IPS DF 4.7 (cell line): ENCODE measurements at regions not wholly inside any gene's neighbourhood (a gene's known extent, or its start where the extent isn't known, plus 50 kb on each side); places are given as distances from the start of the nearest gene placed in this dataset.

Experiments used
- DNase-seq: peaks from one replicate; pipeline ENCODE4 v3.0.0-alpha.2; 2013; ENCODE audit warnings: low spot score; ENCODE audit errors: extremely low read depth

DNA sequence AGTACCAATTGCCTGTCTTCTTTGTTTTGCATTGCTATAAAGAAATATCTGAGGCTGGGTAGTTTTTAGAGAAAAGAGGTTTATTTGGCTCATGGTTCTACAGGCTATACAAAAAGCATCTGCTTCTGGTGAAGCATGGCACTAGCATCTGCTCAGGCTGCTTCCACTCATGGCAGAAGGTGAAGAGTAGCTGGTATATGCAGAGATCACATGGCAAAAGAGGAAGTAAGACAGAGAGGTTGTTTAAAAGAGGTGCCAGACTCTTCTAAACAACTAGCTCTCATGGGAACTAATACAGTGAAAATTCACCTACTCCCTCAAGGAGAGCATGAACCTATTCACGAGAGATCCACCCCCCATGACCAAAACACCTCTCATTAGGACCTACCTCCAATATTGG, 56.7 kb upstream of the GUCA2B start:
- no peak for DNase-seq

DNA sequence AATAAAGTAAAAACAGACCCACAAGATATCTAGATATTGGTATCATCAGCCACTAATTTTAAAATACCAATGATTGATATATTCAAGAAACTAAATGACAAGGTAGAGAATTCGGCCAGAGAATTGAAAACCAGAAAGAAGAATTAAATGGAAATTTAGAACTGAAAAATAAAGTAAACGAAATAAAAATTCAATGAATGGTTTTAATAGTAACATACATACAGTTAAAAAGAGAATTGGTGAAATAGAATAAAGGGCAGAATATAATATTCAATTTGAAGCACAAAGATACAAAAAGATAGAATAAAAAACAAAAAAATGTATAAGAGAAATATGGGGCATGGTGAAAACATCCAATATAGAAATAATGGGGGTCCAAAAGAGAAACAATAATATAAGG, 64.0 kb upstream of the GUCA2B start:
- DNase-seq: no peak

DNA sequence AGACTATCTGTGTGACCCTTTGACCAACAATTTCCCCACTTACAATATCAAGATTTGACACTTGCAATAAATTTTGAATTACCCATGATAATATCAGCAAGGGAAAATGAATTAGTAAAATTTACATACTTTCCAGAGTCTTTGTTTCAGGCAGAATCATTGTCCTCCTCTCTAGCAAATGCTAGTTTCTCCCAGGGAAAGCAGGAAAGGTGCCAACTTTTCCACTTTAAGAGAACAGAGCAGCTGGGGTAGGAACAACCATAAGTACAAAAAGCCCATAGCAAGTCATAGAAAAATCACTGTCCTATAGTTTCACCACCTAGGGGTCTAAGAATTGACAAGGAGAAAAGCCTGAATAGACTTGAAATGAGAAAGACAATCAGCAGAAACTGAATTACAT, 67.1 kb upstream of the GUCA2B start:
- DNase-seq: no peak

DNA sequence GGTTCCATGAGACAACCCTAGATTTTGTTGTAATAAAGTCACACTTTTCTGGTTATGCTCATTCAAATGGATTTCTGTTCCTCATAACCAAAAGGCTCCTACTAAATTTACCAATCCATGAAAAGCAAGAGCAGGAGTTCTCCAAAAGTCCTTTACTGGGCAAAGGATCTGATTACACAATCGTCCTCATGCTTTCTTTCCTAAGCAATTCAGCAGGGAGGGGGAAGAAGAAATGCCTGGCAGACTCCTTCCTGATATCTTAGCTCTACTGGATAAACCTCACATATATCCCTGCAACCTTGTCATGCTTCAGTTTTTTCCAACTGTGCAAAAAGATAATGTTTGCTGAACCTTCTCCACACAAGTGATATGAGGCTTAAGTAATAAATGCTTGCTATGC, 67.6 kb upstream of the GUCA2B start:
- DNase-seq: no peak

DNA sequence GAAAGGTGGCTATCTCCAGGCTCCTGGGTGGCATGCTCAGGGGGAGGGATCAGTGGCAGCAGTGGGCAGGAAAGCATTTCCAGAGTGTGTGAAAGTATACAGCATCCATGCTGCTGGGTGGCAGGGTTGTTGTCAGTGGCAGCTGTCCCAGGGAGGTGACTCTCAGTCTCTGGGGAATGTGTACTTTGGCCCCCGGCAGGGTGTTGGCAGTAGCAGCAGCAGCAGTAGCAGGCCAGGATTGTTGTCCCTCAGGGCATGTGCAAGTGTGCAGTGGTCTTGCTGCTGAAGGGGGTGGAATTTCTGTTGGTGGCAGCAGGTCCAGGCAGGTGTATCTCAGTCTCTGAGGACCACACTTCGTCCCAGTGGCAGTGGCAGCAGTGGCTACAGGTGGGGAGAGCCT, 71.7 kb upstream of the GUCA2B start:
- no peak for DNase-seq

DNA sequence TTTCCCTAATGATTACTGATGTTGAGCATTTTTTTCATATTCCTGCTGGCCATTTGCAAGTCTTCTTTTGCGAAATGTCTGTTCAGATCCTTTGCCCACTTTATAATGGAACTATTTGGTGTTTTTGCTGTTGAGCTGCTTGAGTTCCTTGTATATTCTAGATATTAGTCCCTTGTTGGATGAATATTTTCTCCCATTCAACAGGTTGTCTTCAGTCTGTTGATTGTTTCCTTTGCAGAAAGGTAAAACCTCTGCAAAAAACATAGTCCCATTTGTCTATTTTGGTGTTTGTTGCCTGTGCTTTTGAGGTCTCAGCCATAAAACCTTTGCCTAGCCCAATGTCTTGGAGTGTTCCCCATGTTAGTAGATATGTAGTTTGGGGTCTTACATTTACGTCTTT, 78.0 kb upstream of the GUCA2B start:
- DNase-seq: no peak

DNA sequence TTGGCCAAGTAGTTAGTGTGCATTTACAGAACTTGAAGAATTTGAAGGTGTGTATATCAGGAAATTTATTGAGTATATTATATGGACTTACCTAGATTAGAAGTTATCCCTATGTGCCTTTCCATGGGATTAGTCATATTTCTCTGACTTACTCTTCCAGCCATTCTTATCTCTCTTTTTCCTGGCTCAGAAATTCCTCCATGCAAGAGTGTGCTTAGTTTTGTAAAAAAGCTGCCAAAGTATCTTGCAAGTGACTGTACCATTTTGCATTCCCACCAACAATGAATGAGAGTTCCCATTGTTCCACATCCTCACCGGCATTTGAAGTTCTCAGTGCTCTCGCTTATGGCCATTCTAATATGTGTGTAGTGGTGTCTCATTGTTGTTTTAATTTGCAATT, 82.2 kb upstream of the GUCA2B start:
- no peak for DNase-seq

DNA sequence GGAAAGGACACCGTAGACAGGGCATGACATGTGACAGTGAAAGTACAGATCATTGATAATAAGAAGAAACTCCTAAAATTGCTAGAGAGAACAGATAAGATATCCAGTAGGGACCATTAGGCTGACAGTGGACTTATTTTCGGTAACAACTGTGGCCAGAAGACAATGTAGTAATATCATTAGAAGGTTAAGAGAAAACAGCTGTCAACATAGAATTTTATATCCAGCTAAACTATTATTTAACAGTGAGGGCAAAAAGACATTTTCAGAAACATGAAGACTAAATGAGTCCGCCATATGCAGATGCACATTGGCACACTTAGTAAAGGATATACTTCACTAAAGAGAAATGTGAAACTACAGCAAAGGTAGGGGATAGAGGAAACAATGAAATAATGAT, 95.4 kb upstream of the GUCA2B start:
- DNase-seq: no peak

DNA sequence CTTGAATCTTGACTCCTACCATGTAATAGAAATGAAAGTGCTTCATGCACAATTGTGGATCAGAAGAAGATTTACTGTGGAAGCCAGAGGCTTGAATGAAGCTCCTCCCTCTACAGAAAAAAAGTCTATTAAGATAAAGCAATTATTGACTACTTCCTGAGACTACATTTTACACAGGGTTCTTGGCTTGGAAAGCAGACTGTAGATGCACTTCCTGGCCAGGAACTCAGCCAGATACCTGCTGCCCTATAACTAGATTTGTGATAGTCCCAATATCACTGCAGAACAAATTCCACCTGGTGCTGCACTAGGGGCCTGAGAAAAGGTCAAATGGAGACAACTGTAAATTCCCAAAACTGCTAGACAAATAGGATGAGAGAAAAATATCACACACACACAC, 96.8 kb upstream of the GUCA2B start:
- DNase-seq: no peak

DNA sequence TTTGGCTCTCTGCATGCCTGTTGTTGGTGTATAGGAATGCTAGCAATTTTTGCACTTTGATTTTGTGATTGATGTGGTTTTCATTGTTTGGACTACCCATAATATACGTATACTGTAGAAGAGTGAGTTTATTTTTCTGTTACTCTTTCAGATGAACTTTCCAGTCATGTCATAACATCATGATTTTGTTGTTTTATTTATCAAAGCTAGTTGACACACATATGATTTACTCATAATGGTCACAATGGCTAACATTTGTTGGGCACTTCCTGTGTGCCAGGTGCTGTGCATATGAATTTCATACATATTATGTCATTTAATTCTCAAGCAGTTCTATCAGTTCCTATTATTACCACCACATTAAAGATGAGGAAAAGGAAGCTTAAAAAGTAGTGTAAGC, 98.1 kb upstream of the GUCA2B start:
- DNase-seq: no peak

DNA sequence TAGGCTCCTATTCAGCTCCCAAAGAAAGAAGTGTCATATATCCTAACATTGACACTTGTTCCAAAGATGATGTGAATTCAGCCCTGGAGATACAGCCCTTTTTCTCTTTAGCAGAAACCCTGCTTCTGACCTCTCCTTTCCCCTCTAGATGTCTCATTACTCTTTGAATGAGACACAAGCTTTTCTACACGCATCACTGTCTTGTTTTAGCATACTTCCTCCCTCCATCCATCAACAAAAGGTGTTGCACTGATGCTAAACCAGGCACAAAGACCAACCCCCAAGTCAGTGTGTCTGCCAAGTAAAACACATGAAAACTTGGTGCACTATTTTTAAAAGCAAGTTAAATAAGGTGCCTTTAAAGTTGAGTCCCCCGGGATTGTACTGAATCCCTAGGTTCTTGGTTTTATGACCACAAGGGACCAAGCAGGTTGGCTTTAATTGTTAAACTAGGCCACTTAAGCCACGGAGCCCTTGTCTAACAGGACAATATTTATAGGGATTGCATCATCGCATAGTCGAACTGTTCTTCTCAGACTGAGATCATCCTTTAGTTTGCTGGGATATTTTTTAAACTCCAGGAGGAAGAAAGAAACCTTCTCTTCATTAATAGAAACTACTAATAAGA, 101.0 kb upstream of the GUCA2B start:
- DNase-seq: no peak

DNA sequence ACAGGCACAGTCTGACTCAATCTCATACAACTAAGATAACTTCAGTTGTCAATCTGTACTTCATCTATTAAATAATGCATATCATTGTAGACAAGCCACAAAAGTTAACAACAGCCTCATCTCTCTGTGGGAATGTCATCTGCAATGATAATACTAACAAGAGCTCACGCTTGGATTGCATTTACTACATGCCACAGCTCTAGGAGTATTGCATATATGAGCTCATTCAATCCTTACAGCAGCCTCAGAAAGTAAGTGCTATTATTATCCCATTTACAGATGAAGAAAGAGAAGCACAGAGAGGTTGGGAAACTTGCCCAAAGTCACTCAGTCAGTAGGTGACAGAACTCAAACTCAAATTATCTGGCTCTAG, 105.7 kb upstream of the GUCA2B start:
- DNase-seq: no peak

DNA sequence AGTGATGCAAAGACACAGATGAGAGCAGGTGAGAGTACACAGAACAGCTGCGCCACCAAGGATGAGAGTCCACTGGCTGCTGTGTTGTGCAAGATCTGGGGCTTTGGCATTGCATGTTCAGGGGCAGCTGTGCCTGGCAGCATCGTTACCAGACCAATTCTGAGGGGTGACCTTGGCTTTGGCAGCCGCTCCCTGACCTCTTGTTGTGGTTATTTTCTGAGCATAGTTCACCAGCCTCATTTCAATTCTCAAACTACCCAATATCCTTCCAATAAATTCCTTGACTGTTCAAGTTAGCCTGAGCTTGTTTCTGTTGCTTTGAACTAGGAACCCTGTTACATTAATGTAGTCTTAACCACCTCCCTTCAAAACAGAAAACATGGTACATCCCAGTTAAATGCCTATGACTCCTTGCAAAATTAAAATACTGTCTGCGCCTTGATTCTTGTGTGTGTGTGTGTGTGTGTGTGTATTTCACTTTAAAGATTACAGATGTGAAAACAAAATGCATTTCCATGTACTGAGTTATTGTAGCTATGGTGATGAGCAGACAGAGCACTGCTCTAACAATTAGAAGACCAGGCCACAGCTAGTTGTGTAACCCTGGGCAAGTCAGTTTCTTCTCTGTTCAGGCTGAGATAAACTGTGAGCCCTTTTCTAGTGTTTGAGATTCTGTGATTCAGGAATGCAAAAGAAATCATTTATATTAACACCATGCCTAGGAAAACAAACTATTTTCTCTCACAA, 106.3 kb upstream of the GUCA2B start:
- no peak for DNase-seq

DNA sequence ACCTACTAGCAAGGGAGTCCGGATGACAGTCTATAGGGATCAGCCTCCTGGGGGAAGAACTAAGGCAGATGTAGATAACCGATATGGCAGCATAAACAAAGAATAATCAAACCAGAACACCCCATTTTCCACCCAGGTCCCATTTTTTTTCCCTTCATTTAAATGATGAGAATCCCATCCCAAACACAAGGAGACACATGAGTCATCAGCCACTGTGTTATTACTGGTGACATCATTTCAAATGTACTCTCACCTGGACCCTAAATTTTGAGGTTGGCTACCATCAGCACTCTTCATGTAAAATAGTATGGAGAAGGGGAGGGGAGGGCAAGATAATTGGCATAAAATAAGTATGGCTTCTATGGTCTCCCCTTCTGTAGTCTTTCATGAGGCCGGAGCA, 108.9 kb upstream of the GUCA2B start:
- no peak for DNase-seq

DNA sequence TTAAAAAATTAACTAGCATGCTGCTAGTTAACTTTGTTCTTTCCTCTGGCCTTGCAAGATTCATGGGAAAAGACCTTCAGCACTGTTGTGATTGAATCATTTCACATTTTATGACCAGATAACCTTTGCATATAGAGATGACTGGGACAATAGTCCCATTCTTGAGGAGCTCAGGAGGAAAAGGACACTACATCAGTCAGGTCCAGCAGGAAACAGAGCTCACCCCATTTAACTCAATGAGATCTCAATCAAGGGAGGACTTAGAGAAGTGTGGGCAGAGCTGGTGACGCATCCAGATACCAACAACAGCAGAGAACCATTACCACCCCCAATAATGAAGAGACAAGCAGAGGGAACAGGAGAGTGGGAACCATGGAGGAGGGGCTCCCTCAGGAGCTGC, 109.4 kb upstream of the GUCA2B start:
- DNase-seq: no peak

DNA sequence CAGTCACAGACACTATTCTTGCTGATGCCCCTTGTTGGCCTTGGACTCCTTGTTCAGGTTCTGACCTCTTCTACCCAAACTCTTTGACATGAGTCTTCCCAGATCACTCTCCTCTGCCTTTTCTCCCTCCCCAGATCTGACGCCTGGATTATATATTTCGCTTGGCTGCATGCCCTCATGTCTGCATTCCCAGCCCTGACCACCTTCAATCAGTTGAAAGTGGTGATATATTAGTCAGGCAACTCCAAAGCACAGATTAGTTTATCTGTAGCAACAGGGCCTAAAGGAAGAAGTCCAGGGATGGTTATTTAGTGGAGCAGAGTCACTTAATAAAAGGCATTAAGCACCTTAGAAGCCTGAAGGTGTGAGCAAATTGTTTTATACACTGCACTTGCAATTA, 110.0 kb upstream of the GUCA2B start:
- no peak for DNase-seq

DNA sequence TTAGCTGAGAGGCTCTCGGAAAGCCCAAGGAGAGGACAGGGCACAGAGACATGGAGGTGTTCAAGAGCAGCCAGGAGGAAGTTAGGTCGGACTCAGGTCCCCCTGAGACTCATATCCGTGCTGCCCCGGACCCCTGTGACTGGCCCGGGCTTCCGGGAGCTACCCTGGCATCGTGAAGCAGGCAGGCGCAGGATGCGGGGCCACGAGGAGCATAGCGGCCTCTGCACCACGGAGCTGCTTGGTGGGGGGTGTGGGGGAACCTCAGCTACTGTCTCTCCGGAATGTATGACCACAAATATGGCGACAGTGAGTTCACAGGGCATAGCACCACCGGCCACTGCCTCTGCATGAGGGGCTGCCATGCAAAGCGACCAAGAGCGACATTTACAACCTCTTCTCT, 112.2 kb upstream of the GUCA2B start:
- no peak for DNase-seq

DNA sequence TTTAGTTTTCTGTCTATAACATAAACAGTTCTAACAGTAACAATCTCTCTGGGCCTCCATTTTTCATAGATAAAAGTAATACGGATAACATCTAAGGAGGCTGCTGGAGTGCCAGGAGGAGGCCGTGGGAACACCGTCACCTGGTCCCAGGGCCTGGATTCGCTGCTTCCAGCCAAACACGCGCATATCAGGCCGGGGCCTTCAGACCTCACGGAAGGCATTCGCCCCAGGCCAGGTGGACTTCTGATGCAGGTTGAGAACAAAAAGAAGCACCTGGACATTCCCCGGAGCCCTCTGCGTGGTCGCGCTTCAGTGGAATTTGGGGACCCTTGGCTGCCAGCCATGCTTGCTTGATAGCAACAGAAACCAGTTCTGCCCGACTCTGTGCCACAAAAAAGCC, 113.1 kb upstream of the GUCA2B start:
- no peak for DNase-seq

DNA sequence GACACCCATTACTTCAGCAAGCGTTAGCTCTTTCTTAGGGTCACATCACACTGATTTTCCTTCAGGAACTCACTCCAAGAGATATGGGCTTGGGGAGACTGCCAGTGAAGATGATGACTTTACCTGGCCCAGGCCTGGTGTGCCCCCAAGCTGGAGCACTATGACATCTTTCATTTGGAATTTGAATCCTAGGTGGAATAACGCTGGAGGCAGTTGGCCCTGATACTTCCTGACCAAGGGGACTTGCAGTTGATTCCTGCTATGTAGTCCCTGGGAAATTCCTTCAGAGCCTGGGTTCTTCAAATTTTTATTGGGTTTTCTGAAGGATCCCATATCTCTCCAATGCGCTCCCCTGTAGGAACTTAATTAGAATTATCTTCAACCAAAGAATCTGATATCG, 114.9 kb upstream of the GUCA2B start:
- DNase-seq: no peak

DNA sequence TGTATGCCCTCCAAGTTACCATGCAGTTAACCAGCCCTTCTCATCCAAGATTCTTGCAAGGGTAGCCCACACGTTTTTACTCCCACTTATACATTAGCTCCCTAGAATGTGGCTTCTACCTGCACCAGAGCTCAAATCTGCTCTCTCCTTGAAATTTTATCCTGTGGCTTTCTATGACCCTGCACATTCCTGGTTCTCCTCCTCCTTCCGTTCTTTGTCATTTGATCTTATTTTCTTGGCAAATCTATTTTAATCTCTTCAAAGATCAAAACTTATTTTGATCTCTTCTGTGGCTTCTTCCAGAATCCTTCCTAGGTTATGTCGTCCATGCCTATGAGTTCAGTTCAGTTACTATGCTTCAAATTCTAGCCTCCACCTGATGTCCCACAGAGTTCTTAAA, 115.6 kb upstream of the GUCA2B start:
- DNase-seq: no peak

DNA sequence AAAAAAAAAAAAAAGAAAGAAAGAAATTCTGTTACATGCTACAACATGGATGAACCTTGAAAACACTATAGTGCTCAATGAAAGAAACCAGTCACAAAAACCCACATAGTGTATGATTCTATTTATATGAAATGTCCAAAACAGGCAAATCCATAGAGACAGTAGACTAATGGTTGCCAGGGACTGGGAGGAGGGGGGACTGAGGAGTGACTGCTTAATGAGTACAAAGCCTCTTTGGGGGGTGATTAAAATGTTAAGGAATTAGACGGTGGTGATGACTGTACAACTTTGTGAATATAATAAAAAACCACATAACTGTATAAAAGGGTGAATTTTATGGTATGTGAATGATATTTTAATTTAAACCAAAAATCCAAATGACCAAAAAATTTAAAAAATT, 116.0 kb upstream of the GUCA2B start:
- DNase-seq: no peak

DNA sequence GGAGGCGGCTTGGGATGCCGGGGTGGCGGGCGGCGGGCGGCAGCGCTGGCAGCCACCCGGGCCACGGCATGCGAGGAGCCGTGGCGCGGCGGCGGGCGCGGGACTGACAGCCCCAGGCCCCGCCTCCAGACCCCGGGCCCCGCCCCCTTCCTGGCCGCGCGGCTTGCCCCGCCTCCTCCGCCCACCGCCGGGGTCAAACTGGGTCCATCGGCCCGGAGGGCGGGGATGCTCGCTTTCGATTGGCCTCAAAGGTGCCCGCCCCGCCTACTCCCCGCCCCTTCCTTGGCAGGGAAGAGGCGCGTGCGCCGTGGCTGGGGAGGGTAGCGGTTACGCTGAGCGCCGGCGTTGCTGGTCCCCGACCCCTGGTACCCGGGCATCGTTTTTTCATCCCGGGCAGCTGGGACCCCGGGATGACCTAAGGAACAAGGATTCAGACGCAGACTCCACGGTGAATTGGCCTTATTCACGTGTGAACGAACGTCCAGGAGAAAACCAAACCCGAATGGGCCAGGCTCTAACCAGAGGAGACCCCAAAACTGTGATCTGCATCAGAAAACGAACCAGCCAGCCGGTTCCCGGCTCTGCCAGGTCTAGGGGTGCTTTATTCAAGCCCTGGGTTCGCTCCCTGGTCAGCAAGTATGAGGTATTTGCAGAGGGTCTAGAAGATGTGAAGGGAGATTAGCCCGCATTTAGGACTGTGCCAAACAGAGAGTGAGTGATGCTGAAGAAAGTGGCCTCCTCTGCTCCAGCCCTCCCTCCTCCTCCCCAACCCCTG, 117.2 kb upstream of the GUCA2B start:
- peak; percentile 68 for DNase-seq
